Activated CD4-positive, alpha-beta T cell treated with anti-CD3 and anti-CD28 coated beads, Interleukin-2, amount 50 U/mL, for 48 hours (primary cell): ENCODE measurements at regions not wholly inside any gene's neighbourhood (a gene's known extent, or its start where the extent isn't known, plus 50 kb on each side); places are given as distances from the start of the nearest gene placed in this dataset.
"Not testable (repeated sequence)": the region's sequence is repeated elsewhere in the genome, so short reads cannot be mapped to it uniquely, and the experiment has no call there.

Experiments used
- DNase-seq, 2 experiments: peaks; one replicate each; pipeline ENCODE4 v3.0.0-alpha.2; 2020

- DNase-seq: no peak
Measured at GRCh38 chr2:194054313-194054712, 1602.7 kb upstream of the SLC39A10 start.

- no peak for DNase-seq
Measured at GRCh38 chr2:194044321-194044720, 1612.7 kb upstream of the SLC39A10 start.

- DNase-seq: not testable (repeated sequence)
Measured at GRCh38 chr2:194021130-194021529, 1635.9 kb upstream of the SLC39A10 start.

DNA sequence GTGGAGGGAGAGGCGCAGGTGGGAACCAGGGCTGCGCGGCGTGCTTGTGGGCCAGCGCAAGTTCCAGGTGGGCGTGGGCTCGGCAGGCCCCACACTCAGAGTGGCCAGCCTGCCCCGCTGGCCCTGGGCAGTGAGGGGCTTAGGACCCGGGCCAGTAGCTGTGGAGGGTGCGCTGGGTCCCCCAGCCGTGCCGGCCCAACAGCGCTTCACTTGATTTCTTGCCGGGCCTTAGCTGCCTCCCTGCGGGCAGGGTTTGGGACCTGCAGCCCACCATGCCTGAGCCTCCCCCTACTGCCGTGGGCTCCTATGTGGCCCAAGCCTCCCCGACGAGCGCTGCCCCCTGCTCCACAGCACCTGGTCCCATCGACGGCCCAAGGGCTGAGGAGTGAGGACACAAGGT lies 1636.9 kb upstream of the SLC39A10 start:
- no peak for DNase-seq

- no peak for DNase-seq
Measured at GRCh38 chr2:194015751-194016150, 1641.3 kb upstream of the SLC39A10 start.

- no peak for DNase-seq
Measured at GRCh38 chr2:194014639-194015038, 1642.4 kb upstream of the SLC39A10 start.

GRCh38 chr2:194004590-194005206 lies 1652.3 kb upstream of the SLC39A10 start:
- no peak for DNase-seq

DNA sequence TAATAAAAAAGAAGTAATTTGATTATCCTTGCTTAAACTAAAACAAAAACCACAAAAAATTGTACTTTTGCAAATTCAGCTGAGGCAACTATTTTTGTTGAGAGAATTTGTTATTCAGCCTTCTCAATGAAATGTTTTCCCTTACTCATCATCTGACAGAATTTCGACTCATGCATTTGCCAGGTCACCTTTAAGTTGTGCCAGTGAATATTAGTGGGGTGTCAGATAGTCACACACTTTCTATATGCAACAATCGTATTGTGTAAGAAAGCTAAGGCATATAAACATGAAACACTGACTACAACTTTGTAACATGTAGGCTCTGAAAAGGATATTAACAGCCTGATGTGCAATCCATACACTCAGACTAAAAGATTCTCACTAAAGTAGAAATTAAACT lies 1653.1 kb upstream of the SLC39A10 start:
- no peak for DNase-seq

- no peak for DNase-seq
Measured at GRCh38 chr2:194002699-194003368, 1654.2 kb upstream of the SLC39A10 start.

GRCh38 chr2:193990868-193991267 lies 1666.2 kb upstream of the SLC39A10 start:
- no peak for DNase-seq

DNA sequence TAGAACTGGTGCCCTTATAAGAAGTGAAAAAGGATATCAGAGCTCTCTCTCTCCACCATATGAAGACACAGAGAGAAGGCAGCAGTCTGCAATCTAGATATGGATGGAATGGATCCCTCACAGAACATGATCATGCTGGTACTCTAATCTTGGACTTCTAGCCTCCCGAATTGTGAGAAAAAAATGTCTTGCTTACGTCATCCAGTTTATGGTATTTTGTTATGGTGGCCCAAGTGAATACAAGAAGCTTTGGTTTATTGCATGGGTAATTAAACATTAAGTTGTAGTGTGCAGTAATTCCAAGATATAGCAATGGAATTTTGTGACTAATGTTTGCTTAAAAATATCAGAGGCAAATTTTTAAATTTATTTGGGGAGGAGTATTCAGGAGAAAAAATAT lies 1667.4 kb upstream of the SLC39A10 start:
- DNase-seq: no peak

DNA sequence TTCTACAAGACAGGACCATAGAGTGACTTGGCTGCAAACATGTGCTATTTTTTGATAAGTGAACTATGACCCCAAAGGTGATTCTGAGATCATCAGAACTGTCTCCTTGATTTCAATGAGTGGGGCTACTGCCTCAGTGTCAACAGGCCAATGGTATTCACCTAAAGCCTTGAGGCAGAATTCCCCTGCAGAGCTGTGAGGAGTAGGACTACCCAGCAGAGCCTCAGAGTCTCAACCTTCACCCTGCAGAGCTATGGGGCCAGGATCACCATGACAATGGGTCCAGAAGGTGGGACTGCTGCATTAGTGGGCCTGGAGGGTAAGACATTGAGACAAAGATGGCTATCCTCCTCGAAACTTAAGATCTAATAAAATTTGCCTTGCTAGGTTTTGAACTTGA lies 1668.2 kb upstream of the SLC39A10 start:
- DNase-seq: no peak

DNA sequence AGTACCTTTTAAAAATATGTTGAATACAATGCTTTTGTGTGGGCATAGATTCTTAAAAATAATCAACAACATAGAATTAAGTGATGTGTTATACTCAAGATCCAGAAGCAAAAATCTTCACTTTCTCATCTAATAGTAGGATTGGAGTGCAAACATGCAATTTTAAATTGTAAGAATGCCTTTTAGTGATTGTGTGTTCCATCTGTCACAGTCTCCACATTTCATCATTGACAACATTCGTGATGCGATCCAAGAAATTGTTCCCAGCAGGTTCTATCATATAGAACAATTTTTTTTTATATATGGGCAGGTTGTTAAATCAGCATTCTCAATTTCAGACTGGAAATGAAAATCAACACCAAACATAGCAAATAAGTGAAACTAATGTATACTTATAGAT lies 1671.8 kb upstream of the SLC39A10 start:
- no peak for DNase-seq

DNA sequence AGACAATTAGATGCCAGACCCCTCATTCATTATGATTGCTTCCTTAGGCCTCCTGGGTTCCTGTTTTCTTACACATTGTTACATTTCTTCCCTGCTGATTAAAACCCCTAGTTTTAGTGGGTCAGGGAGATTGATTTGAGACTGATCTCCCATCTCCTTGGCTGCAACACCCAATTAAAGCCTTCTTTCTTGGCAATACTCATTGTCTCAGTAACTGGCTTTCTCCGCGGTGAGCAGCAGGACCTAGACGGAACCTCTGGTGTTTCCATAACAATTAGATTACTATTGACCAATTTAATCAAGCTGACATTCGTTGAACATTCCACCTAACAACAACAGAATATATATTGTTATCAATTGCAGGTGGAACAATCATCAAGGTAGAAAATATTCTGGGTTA lies 1676.4 kb upstream of the SLC39A10 start:
- no peak for DNase-seq

DNA sequence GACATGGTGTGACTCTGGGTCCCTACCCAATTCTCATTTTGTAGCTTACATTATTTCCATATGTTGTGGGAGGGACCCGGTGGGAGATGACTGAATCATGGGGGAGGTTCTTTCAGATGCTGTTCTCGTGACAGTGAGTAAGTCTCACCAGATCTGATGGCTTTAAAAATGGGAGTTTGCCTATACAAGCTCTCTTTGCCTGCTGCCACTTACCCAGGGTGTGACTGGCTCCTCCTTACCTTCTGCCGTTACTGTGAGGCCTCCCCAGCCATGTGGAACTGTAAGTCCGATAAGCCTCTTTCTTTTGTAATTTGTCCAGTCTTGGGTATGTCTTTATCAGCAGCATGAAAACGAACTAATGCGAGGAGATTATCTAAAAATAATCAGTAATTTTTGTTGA lies 1683.2 kb upstream of the SLC39A10 start:
- DNase-seq: no peak

DNA sequence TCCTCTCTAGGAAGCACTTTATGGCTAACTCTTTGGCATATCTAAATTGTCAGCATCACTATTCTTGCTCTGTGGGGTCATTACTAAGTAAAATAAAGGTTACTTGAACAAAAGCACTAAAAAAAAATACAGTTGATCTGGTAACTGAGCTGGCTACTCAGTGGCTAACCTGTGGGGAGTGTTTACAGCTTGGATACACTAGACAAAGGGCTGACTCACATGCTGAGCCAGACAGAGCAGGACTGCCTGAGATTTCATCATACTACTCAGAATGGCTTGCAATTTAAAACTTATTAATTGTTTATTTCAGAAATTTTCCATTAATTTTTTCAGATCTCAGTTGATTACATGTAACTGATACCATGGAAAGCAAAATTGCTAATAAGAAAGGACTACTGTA lies 1690.4 kb upstream of the SLC39A10 start:
- DNase-seq: no peak

- no peak for DNase-seq
Measured at GRCh38 chr2:193965263-193965662, 1691.8 kb upstream of the SLC39A10 start.

DNA sequence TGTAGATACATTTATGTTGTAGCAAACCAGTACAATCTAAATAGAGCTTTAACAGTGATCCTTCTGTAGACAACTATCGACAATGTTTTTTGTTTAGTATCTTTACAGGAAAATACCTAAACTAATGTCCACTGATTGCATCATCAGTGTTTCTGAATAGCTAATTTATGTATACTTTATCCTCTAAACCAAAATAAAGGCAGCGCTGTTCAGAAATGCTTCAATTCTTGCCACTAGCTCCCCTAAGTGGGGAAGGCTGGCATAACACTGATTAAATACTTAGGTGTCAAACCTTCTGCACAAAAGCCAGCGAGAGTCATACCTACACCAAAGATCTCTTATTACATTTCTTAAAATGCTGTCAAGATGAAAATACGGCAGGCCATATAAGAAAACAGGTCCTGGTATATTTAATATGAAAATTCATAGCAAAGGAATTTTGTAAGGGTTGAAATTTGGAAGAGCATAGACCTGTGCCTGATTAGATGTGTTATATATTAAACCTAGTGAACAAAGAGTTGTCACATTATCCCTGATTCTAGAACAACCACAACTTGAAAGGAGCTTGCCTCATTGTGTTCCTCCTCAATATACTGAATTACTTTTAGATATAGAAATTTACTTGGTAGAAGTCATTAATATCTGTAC lies 1693.4 kb upstream of the SLC39A10 start:
- no peak for DNase-seq

DNA sequence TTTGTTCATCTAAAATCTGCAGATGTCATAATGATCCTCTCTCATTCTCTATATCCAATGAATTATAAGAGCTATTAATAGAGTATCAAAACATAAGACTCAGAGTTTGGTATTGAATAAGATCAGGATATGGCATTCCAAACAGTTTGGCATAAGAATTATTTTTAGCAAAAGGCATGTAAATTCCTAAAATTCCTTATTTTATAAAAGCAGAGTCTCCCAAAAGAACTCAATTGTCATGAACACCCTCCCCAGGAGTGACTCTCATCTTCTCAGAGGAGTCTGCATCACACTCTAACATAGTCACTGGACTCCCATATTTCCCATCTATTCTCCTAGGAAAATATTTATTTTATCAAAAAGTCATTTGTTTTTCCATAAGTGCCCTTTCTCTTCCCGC lies 1710.2 kb upstream of the SLC39A10 start:
- DNase-seq: no peak

DNA sequence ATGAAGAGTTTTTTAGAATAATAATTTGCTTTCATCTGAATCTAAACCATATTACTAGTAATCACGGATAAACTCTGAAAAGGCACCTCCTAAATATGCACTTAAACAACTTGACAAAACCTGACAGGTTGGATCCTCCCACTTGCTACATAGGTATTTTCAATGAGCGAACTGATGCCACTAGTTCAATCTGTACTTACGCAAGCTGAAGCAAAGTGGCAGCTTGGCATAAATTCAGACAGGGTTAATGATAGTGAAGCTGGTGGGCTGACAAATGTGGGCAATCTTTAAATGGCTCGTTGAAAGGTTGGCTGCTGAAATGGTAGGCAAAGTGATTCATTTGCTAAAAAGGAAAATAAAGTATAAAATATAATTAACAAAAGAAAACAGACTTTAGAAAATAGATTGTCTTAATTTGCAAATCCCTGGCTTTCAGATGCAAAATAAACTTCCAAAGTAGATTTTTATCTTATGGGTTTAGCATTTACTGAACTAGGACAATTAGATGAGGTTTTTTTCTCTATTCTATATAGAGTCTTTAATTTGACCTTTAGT lies 1713.5 kb upstream of the SLC39A10 start:
- DNase-seq: no peak

DNA sequence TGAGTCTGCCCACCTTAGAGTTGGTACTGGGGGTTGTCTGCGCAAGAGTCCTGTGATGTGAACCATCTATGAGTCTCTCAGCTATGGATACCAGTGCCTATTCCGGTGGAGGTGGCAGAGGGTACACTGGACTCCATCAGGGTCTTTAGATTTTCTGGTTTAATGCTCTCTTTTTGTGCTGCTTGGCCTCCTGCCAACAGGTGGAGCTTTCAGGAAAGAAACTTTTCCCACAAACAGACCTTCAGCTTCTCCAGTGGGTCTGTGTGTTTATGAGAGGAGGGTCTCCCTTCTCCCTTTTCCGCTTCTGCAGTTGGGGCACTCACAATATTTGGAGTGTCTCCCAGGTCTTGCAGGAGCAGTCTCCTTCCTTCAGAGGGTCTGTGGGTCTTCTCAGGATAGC lies 1721.9 kb upstream of the SLC39A10 start:
- DNase-seq: no peak

DNA sequence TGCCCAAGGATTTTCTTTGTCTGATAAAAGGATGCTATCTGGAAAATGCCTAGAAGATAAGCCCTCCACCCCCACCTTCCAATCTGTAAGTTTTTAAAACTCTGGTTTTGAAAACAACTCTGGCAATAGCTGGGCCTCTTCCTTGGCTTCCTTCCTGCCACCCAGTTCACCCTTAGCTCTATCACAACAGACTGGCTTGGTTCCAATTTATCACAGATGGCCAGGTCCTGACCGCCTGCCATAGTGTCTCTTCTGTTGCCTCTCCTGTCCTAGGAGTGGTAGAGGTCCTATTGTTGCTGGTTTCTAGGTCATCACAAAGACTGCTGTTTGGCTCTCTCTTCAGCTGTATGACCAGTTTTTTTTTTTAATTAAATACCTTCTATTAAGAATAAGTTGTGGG lies 1727.9 kb upstream of the SLC39A10 start:
- no peak for DNase-seq

DNA sequence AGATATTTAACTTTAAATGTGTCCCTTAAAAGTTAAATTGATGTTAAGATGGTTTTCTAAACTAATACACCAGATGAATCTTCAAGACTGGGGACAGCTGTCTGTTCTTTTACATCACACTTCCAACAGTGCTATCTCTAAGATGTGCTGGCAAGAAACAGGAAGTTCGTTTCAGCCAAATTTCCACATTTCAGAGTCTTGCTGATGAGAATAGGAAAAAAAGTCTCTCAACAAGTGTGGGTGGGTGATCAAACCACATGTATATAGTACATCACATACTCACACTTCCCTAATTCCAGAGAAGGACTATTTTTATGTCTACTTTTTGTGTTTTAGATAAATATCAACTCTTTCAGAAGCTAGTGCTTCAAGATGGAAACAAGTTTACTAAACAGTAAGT lies 1712.8 kb upstream of the TMEFF2 start:
- no peak for DNase-seq

GRCh38 chr2:193900292-193900691 lies 1705.6 kb upstream of the TMEFF2 start:
- no peak for DNase-seq
